GM19324 (cell line): ENCODE measurements at regions not wholly inside any gene's neighbourhood (a gene's known extent, or its start where the extent isn't known, plus 50 kb on each side); places are given as distances from the start of the nearest gene placed in this dataset.

Experiments
- ATAC-seq: cut with Tn5 transposase; IDR thresholded peaks from one replicate; pipeline ENCODE4 v1.9.1; 2021; ENCODE audit warnings: mild to moderate bottlenecking, moderate library complexity; ENCODE audit not compliant: unreplicated experiment, low FRiP score

GRCh38 chr7:116443101-116443523, 56.4 kb upstream of the CAV2 start:
- no peak for ATAC-seq

DNA sequence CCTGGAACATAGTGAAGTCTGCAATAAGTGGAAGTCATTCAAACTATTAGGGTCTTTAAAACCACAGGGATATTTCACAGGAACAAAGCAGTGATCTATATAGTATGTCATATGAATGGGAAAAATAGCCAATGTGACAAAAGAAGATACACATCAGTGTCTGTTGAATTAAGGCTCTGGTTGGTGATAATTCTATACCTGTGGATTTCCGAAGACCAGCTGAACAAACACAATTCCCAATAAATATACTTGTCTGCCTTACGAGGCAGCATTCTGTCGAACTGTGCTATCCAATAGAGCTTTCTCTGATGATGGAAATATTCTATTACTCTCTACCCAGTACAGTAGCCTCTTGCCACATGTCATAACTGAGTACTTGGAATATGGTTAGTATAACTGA, 55.9 kb upstream of the CAV2 start:
- no peak for ATAC-seq

DNA sequence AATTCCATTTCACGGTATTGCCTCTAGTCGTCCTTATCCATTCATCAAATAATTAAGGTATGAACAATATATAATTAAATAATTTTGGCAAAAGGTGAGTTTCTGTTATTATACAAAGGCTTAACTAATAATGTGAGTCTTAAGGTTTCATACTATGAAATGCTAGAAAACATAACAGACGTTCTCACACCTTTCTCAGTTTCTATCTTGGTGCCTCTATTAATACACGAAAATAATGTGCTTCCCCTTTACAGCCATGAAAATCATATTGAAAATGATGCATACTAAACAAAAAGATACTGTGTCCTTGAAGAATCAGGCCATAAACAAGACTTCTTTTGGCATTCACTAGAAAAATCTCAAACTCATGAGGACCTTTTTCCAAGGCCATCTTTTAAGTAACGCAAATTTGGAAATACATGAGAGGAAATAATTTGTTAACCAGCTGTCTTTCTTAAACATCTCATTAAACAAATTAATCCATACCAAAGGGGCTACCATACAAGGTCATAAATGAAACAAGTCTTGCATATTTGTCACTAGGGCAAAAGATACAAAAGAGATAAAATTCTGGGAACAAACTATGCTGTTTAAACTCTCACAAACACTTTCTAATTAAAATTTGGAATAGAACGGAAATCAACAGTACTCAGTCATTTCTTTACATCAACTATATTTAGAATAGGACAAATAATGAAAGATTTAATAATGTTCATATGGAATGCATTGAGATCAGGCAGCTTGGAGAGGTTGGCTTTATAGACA, 53.9 kb upstream of the CAV2 start:
- ATAC-seq: no peak

DNA sequence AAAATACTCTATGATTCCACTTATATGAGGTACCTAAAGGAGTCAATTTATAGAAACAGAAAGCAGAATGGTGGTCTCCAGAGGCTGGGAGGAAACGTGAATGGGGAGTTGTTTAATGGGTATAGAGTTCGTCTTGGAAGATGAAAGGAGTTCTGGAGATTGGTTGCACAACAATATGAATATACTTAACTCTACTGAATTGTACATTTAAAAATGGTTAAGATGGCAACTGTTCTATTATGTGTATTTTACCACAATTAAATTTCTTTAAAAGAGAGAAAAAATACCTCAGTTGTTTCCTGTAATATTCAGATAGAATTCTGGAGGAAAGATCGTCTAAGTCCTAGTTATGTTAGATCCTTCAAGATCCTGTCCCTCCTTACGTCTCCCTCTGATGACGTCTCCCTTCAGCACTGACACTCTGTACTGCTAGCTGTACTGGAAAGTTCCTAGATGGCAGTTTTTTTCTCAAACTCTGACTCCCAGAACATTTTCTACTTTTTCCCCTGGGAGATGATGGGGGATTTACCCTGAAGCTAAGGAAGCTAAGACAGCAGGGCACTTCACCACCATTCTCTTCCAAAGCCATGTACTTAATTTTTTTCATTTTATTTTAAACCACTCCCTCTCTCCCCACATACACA, 53.2 kb upstream of the CAV2 start:
- ATAC-seq: no peak

DNA sequence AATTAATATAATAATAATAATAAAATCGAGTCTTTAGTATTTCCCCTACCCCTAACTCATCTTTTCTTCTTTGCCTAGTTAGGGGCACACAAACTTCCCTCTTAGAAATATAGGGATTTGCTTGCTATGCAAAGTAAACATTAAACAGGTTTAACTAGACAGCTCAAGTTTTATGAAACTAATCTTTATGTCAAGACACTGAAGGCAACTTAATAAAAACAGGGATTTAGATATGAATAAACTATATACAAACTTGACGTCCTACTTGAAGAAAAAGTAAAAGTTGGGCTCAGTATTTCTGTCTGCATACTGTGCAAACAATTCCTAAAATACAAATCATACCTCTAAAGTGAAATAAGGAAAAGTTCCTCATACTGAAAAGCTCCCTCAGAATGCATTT, 52.1 kb upstream of the CAV2 start:
- ATAC-seq: no peak

- ATAC-seq: no peak
These were observed 51.3 kb upstream of the CAV2 start for GRCh38 chr7:116447966-116448839.

GRCh38 chr7:116449441-116449840, 50.1 kb upstream of the CAV2 start:
- no peak for ATAC-seq
